Keratinocyte (primary cell): ENCODE measurements at regions not wholly inside any gene's neighbourhood (a gene's known extent, or its start where the extent isn't known, plus 50 kb on each side); places are given as distances from the start of the nearest gene placed in this dataset.

ENCODE experiments used
- DNase-seq: peaks from one replicate; pipeline ENCODE4 v3.0.0-alpha.2; 2011; ENCODE audit warnings: low read depth, missing footprints, low spot score
- FAIRE-seq: peaks from 2 replicates; lab custom pipeline; 2011; peaks lifted over from hg19 to GRCh38; lab: Jason Lieb, UNC
- H2AFZ ChIP-seq: 2 replicates; pipeline ENCODE4 v1.6.0; 2012; ENCODE audit warnings: low read length, control low read depth, inconsistent platforms; ENCODE audit not compliant: control insufficient read depth
- H3K27ac ChIP-seq: 2 replicates; pipeline ENCODE4 v1.5.1; 2011; ENCODE audit warnings: low read length; ENCODE audit not compliant: control insufficient read depth, insufficient read depth
- H3K27me3 ChIP-seq: 3 replicates; pipeline ENCODE4 v1.6.0; 2011; ENCODE audit warnings: low read length; ENCODE audit not compliant: control insufficient read depth, insufficient read depth; ENCODE audit errors: extremely low read depth
- H3K36me3 ChIP-seq, 2 experiments: 2 replicates in 1 of 2; 3 replicates in 1 of 2; pipeline ENCODE4 v1.5.1; 2011; ENCODE audit warnings: low read length in 2 of 2, mild to moderate bottlenecking in 1 of 2; ENCODE audit not compliant: control insufficient read depth in 2 of 2, insufficient read depth in 2 of 2; ENCODE audit errors: extremely low read depth in 1 of 2
- H3K4me1 ChIP-seq: 3 replicates; pipeline ENCODE4 v1.5.1; 2011; ENCODE audit warnings: low read length; ENCODE audit not compliant: control insufficient read depth, insufficient read depth; ENCODE audit errors: extremely low read depth
- H3K4me2 ChIP-seq: 3 replicates; pipeline ENCODE4 v1.6.0; 2011; ENCODE audit warnings: low read depth, low read length; ENCODE audit not compliant: control insufficient read depth, insufficient read depth; ENCODE audit errors: extremely low read depth
- H3K4me3 ChIP-seq, 3 experiments: fragments of 200-600 bp in 1 of 3; sonication (generic) in 1 of 3; 2 replicates in 2 of 3; 3 replicates in 1 of 3; pipeline ENCODE4 v1.5.1; 2011 to 2016; ENCODE audit warnings: low read length in 3 of 3, mild to moderate bottlenecking in 3 of 3, control low read depth in 2 of 3, inconsistent platforms in 1 of 3, low read depth in 1 of 3, mixed read lengths in 1 of 3, mixed run types in 1 of 3, moderate library complexity in 1 of 3; ENCODE audit not compliant: control insufficient read depth in 2 of 3, insufficient read depth in 2 of 3; ENCODE audit errors: extremely low read depth in 1 of 3
- H3K79me2 ChIP-seq: 2 replicates; pipeline ENCODE4 v1.6.0; 2012; ENCODE audit warnings: low read length; ENCODE audit not compliant: control insufficient read depth, insufficient read depth
- H3K9ac ChIP-seq: 3 replicates; pipeline ENCODE4 v1.6.0; 2011; ENCODE audit warnings: low read length; ENCODE audit not compliant: control insufficient read depth, insufficient read depth; ENCODE audit errors: extremely low read depth
- H3K9me1 ChIP-seq: 3 replicates; pipeline ENCODE4 v1.6.0; 2011; ENCODE audit warnings: low read length; ENCODE audit not compliant: control insufficient read depth, insufficient read depth; ENCODE audit errors: extremely low read depth
- H3K9me3 ChIP-seq: 2 replicates; pipeline ENCODE4 v1.5.1; 2012; ENCODE audit warnings: low read depth, low read length; ENCODE audit not compliant: control insufficient read depth
- H4K20me1 ChIP-seq: 3 replicates; pipeline ENCODE4 v1.6.0; 2011; ENCODE audit warnings: low read length; ENCODE audit not compliant: control insufficient read depth, insufficient read depth; ENCODE audit errors: extremely low read depth
- EZH2 ChIP-seq: IDR thresholded peaks from one replicate; pipeline ENCODE4 v1.6.1; 2012; ENCODE audit warnings: inconsistent platforms, mild to moderate bottlenecking, low read length, moderate library complexity
- dilution Hi-C: fragments of 300-500 bp; cut with MboI; formaldehyde crosslinking; loops from one replicate; pipeline ENCODE4 v1.7.0; 2020; ENCODE audit warnings: low sequenced_read_pairs; ENCODE audit not compliant: extremely low pct_ligation_motif_present
- TF ChIP-seq, protein P1 (sequence below), 3 experiments: IDR thresholded peaks in 1 of 3; conservative IDR thresholded peaks in 1 of 3; optimal IDR thresholded peaks in 1 of 3; 2 replicates in 2 of 3; 3 replicates in 1 of 3; pipeline versions ENCODE3 to v1.5.1; 2011; ENCODE audit warnings: low read length in 3 of 3, mild to moderate bottlenecking in 3 of 3, moderate library complexity in 2 of 3, control low read depth in 1 of 3, inconsistent platforms in 1 of 3; ENCODE audit not compliant: insufficient read depth in 2 of 3; ENCODE audit errors: extremely low read depth in 1 of 3

DNA sequence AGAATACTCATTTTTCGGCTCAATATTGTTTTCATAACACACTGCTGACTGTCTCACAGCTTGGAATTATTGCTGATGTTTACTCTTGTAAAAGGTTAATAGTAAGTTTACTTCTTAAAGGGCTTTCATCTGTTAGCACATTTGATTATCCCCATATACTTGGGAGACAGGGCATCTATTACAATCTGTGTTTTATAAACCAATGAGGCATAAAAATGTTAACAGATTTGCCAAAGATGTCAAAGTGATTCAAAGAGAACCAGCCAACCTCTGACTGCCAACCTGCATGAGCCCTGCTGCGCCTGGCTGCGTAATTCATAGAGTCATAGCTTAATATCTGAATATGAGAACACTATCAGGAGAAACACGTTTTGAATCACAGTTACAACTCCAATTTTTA lies 665.6 kb downstream of the TRIML1 start:
- DNase-seq (no peak), FAIRE-seq (no peak)
- Histone ChIP-seq H3K9me1 (no peaks in the 10 kb centered on the region), H3K27me3 (no peaks in the 10 kb centered on the region), H3K79me2 (no peaks in the 10 kb centered on the region), H3K9me3 (peaks cover 2% of the 10 kb centered on the region), H2AFZ (no peak overlapping the region), H4K20me1 (no peaks in the 10 kb centered on the region), H3K4me1 (no peaks in the 10 kb centered on the region), H3K9ac (no peak overlapping the region), H3K4me2 (no peak overlapping the region), H3K36me3 (no peaks in the 10 kb centered on the region), H3K27ac (no peak overlapping the region), H3K4me3 (no peak overlapping the region)
- dilution Hi-C loops: no loop called here
- TF ChIP-seq EZH2: no peak
- TF ChIP-seq, protein P1, sequence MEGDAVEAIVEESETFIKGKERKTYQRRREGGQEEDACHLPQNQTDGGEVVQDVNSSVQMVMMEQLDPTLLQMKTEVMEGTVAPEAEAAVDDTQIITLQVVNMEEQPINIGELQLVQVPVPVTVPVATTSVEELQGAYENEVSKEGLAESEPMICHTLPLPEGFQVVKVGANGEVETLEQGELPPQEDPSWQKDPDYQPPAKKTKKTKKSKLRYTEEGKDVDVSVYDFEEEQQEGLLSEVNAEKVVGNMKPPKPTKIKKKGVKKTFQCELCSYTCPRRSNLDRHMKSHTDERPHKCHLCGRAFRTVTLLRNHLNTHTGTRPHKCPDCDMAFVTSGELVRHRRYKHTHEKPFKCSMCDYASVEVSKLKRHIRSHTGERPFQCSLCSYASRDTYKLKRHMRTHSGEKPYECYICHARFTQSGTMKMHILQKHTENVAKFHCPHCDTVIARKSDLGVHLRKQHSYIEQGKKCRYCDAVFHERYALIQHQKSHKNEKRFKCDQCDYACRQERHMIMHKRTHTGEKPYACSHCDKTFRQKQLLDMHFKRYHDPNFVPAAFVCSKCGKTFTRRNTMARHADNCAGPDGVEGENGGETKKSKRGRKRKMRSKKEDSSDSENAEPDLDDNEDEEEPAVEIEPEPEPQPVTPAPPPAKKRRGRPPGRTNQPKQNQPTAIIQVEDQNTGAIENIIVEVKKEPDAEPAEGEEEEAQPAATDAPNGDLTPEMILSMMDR (optimal IDR thresholded peaks at IDR 0.05 in 1 of 3, IDR thresholded peaks at IDR 0.05 in 1 of 3, conservative IDR thresholded peaks at IDR 0.05 in 1 of 3; ENCODE audit: extremely low read depth in 1 of 3, insufficient read depth in 2 of 3, low read length in 3 of 3): no peak

DNA sequence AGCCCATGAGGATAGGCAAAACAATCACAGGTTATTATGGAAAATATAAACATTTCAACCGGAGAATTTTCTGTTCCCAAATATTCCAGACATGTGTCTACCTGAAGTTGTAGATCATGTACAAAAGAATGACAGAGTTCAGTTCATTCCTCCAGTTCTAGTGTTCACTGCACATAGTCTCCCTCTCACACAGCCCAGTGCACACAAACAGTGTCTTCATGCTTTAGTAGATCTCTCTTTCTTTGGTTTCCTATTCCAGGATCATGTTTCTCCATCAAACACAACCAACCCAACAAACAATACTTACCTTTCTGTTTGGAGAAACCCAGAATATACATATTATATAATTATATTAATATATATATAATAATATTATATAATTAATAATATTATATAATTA lies 671.9 kb downstream of the TRIML1 start:
- FAIRE-seq: no peak
- DNase-seq: no peak
- no peaks in the 10 kb centered on the region for H3K27me3 ChIP-seq
- H3K4me3 ChIP-seq: no peak overlapping the region
- no peak overlapping the region for H2AFZ ChIP-seq
- dilution Hi-C loops: no loop called here
- H3K79me2 ChIP-seq: no peaks in the 10 kb centered on the region
- no peaks in the 10 kb centered on the region for H3K9me1 ChIP-seq
- no peaks in the 10 kb centered on the region for H4K20me1 ChIP-seq
- TF ChIP-seq, protein P1 (optimal IDR thresholded peaks at IDR 0.05 in 1 of 3, IDR thresholded peaks at IDR 0.05 in 1 of 3, conservative IDR thresholded peaks at IDR 0.05 in 1 of 3; ENCODE audit: extremely low read depth in 1 of 3, insufficient read depth in 2 of 3, low read length in 3 of 3): no peak
- TF ChIP-seq EZH2: no peak
- no peaks in the 10 kb centered on the region for H3K36me3 ChIP-seq
- no peak overlapping the region for H3K27ac ChIP-seq
- no peaks in the 10 kb centered on the region for H3K9me3 ChIP-seq
- no peaks in the 10 kb centered on the region for H3K4me1 ChIP-seq
- no peak overlapping the region for H3K4me2 ChIP-seq
- H3K9ac ChIP-seq: no peak overlapping the region
